Activated T-cell treated with anti-CD3 and anti-CD28 coated beads, Interleukin-2, amount 50 U/mL, for 24 hours (primary cell): ENCODE measurements at regions not wholly inside any gene's neighbourhood (a gene's known extent, or its start where the extent isn't known, plus 50 kb on each side); places are given as distances from the start of the nearest gene placed in this dataset.

Experiments
- DNase-seq: peaks from one replicate; pipeline ENCODE4 v3.0.0-alpha.2; 2020
- H3K27ac Mint-ChIP-seq: 2 replicates; pipeline ENCODE4 v1.8.0; 2020; ENCODE audit warnings: mild to moderate bottlenecking, mixed read lengths
- H3K27me3 Mint-ChIP-seq: 2 replicates; pipeline ENCODE4 v1.8.0; 2020; ENCODE audit warnings: mixed read lengths
- H3K36me3 Mint-ChIP-seq: 2 replicates; pipeline ENCODE4 v1.8.0; 2020; ENCODE audit warnings: low read depth, mixed read lengths
- H3K4me1 Mint-ChIP-seq: 2 replicates; pipeline ENCODE4 v1.8.0; 2020; ENCODE audit warnings: low read depth, mixed read lengths
- H3K4me3 Mint-ChIP-seq: 2 replicates; pipeline ENCODE4 v1.8.0; 2020; ENCODE audit warnings: mild to moderate bottlenecking, moderate library complexity, mixed read lengths
- H3K9me3 Mint-ChIP-seq: 2 replicates; pipeline ENCODE4 v1.8.0; 2020; ENCODE audit warnings: mixed read lengths

DNA sequence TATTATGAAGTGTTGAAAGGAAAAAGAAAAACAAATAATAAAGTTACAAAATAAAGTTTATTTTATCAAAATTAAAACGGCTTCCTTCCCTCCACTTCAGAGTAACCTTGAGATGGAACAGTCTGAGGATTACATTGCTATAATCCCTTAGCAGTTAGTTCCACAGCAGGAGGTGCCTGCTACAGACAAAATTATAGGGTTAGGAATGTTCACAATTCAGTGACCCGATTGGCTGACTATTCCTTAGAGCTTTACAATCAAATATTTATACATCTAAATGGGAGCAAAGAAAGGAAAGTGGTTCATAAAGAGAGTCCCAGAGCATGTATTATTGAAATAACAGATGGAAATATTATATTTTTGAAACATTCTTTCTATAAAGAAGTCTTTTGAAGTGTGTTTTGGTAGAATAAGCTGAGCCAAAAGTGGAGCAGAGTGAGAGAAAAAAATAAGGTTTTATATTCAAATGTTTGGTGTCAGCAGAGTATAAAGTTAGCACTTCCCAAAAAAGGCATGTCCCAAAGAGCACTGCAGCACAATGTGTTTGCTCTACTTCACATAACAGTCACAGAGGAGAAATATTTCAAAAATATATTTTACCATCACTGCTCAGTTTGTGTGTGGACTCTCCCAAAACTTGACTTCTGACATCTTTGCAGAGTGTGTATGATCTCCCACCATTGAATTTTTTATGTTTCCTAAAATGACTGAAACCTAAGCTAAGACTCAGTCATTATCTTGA is 71.4 kb upstream of the GORAB start:
- no peak overlapping the region for H3K4me3 Mint-ChIP-seq
- H3K4me1 Mint-ChIP-seq, result no peaks in the 10 kb centered on the region
- no peak for DNase-seq
- H3K27ac Mint-ChIP-seq, result no peak overlapping the region
- no peaks in the 10 kb centered on the region for H3K36me3 Mint-ChIP-seq
- H3K9me3 Mint-ChIP-seq, result peaks cover 5% of the 10 kb centered on the region
- peaks cover 53% of the 10 kb centered on the region for H3K27me3 Mint-ChIP-seq

DNA sequence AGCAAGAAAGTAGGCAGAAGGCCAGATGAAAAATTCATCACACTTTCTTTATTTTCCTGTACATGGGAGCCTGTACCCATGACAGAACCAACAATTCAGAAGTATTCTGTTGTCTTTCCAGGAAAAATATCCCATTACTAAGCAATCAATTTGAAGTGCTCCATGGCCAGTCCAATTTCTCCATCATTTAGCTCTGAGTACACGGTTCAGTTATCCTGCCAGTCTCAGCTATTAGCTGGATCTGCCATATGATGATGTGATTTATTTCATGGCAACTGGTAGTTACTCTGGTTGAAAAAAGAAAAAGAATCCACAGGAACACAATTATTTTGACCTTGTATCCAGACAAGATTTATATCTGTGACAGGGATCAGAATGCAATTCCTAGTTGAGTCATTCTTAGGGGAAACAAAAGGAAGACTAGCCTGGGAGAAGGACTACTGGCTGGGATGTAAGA is 70.6 kb upstream of the GORAB start:
- H3K27me3 Mint-ChIP-seq, result peaks cover 52% of the 10 kb centered on the region
- H3K9me3 Mint-ChIP-seq, result peaks cover 5% of the 10 kb centered on the region
- DNase-seq, result no peak
- H3K4me1 Mint-ChIP-seq, result no peaks in the 10 kb centered on the region
- no peaks in the 10 kb centered on the region for H3K36me3 Mint-ChIP-seq
- no peak overlapping the region for H3K27ac Mint-ChIP-seq
- H3K4me3 Mint-ChIP-seq, result no peak overlapping the region

DNA sequence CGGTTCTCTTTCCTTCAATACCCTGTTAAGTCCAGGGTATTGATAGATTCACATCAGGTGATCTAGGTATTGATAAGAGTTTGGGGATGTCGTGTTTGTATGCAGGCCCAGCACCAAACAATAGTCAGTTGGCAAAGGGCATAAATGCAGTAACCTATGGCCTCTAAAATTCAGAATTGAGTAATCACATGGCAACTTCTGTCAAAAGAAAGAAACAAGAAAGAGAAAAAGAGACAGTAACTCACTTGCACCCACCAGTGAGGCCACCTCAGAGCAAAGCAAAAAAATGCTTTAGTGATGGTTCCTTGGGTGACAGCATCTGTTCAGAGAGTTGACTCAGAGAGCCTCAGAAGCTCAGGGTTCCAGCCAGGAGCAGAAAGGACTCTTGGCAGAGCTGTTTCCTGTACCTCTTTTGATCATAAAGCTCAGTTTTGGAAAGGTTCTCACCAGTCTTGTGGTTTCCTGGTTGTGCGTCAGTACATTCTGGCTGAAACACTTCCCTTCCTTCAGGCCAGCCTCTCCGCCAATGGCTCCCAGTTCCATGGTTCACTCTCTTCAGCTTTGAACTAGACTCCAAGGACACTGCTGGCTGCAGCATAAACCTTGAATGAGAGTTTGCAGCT is 70.1 kb upstream of the GORAB start:
- Mint-ChIP-seq H3K9me3 (peaks cover 5% of the 10 kb centered on the region), H3K36me3 (no peaks in the 10 kb centered on the region), H3K27me3 (peaks cover 51% of the 10 kb centered on the region), H3K27ac (no peak overlapping the region), H3K4me3 (no peak overlapping the region), H3K4me1 (no peaks in the 10 kb centered on the region)
- DNase-seq, result no peak

DNA sequence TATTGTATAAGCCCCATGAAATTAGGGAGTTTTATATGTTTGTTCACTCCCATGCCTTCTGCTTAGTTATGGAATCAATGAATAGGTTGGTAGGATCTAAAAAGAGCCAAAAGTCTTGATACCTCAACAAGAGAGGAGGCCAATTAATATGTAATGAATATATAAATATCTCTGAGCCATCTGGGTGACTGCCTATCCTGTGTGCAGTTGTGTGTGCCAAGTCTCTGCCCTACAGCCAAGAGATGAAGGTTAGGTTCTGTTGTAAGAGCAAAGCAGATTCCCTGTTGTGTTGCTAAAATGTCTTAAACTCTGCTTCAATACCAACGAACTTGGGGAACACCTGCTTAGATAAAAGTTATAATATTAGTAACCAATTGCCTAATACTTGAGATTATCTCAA is 61.8 kb upstream of the GORAB start:
- no peak for DNase-seq
- no peak overlapping the region for H3K27ac Mint-ChIP-seq
- no peak overlapping the region for H3K4me3 Mint-ChIP-seq
- no peaks in the 10 kb centered on the region for H3K4me1 Mint-ChIP-seq
- H3K9me3 Mint-ChIP-seq, result no peaks in the 10 kb centered on the region
- no peaks in the 10 kb centered on the region for H3K36me3 Mint-ChIP-seq
- H3K27me3 Mint-ChIP-seq, result peaks cover 12% of the 10 kb centered on the region

DNA sequence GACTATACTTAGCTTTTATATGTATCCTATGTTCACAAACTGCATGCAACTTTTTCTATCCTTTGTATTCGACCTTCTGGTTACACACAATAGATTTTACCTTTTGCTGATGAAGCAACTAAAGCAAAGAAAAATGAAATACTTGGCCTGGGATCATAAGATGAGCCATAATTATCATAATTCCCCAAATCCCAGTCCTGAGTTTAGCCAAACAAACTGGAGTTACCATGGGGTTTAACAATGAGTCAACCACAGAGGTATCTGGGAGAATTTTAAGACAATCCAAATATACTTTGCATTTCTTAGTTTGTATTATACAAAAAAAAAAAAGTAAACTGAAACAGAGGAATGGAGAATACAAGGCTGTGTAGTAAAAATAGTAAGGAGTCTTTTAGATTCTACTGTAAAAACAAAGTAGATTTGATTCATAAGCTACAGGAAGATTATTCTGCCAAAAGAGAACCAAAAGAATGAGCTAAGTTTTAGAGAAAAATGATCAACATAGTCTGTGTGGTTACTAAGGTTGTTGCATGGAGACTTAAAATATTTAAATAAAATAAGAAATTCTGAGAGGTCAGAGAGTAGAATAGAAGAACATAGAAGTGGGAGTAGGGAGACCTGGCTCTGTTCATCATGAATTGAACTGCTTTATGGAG is 60.4 kb upstream of the GORAB start:
- H3K9me3 Mint-ChIP-seq, result no peaks in the 10 kb centered on the region
- H3K4me1 Mint-ChIP-seq, result no peaks in the 10 kb centered on the region
- H3K36me3 Mint-ChIP-seq, result no peaks in the 10 kb centered on the region
- DNase-seq, result no peak
- peaks cover 10% of the 10 kb centered on the region for H3K27me3 Mint-ChIP-seq
- H3K27ac Mint-ChIP-seq, result no peak overlapping the region
- H3K4me3 Mint-ChIP-seq, result no peak overlapping the region

DNA sequence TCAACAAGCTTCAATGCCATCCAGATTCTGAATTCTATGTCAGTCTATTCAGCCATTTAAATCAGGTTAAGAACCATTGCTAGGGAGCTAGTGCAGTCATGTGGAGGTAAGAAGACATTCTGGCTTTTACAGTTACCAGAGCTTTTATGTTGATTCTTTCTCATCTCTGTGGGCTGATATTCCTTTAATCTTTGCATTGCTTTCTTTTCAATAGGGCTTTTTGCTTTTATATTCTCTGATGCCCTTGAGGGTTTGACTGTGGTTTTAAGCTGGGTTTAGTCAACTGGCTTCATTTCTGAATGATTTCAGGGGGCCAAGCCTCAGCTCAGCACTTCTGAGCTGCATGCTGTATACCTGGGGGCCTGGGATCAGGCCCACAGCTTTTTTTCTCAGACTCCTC is 51.0 kb upstream of the GORAB start:
- no peaks in the 10 kb centered on the region for H3K36me3 Mint-ChIP-seq
- peaks cover 18% of the 10 kb centered on the region for H3K27me3 Mint-ChIP-seq
- no peaks in the 10 kb centered on the region for H3K9me3 Mint-ChIP-seq
- no peak overlapping the region for H3K27ac Mint-ChIP-seq
- no peak overlapping the region for H3K4me3 Mint-ChIP-seq
- no peaks in the 10 kb centered on the region for H3K4me1 Mint-ChIP-seq
- DNase-seq, result no peak
